ENCODE measurements at regions not wholly inside any gene's neighbourhood (a gene's known extent, or its start where the extent isn't known, plus 50 kb on each side); places are given as distances from the start of the nearest gene placed in this dataset.

DNA sequence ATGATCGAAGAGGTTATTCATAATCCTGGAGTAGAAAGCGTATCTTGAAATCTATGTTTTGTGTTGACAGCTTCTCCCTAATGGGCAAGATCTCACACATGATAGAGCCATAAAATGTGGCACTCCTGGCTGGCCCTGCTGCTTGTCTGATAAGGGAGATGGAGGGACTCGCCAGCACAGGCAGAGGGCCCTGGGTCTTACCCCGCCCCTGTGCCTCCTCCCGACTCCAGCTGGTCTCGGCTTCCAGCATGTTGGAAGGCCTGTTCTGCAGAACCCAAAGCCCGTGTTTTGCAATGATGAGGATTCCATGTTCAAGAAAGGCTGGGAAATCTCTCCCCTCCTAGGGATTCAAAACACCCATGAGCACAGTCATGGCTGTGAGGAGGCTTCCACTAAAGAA is 106.7 kb upstream of the SDK2 start:
- POLR2A ChIA-PET = no interaction called here
- DNase-seq (ENCODE audit: low read depth, low spot score) = no peak
- CTCF ChIA-PET = no interaction called here

DNA sequence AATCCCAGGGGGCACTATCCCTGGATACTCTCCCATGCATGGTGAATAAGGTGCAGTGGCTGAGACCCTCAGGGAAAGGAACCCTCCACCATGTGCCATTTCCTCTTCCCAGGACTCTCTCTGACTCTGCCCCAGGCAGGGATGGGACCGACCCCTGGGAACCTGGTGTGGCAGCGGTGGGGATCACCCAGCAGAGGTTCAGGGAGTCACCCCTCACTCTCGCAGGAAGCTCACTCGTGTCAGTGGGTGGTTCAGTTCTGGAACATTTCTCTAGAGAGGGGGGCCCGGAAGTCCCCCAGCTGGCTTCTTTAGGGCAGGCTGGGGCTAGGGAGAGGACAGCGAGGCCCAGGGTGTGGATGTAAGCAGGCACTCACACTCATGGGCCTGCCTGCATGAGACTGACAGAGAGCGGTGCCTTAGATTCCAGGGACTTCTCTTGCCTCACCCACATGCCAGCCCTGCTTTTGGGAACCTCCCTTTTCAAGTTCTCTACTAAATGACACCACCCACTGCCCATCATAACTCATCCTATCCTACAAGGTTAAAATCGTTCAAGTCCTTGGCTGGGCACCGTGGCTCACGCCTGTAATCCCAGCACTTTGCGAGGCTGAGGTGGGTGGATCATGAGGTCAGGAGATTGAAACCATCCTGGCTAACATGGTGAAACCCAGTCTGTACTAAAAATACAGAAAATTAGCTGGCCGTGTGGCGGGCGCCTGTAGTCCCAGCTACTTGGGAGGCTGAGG is 109.7 kb upstream of the SDK2 start:
- ChIA-PET CTCF (no interaction called here), POLR2A (no interaction called here)
- TF ChIP-seq, protein P1, sequence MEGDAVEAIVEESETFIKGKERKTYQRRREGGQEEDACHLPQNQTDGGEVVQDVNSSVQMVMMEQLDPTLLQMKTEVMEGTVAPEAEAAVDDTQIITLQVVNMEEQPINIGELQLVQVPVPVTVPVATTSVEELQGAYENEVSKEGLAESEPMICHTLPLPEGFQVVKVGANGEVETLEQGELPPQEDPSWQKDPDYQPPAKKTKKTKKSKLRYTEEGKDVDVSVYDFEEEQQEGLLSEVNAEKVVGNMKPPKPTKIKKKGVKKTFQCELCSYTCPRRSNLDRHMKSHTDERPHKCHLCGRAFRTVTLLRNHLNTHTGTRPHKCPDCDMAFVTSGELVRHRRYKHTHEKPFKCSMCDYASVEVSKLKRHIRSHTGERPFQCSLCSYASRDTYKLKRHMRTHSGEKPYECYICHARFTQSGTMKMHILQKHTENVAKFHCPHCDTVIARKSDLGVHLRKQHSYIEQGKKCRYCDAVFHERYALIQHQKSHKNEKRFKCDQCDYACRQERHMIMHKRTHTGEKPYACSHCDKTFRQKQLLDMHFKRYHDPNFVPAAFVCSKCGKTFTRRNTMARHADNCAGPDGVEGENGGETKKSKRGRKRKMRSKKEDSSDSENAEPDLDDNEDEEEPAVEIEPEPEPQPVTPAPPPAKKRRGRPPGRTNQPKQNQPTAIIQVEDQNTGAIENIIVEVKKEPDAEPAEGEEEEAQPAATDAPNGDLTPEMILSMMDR (IDR thresholded peaks at IDR 0.05; ENCODE audit: insufficient read depth, low read length, missing control alignments) = no peak
- no peak for DNase-seq (ENCODE audit: low read depth, low spot score)
- no peak overlapping the region for H3K4me3 ChIP-seq (ENCODE audit: low read depth, low read length)

More for the DNA sequence above, 106.7 kb upstream of the SDK2 start:
- TF ChIP-seq, protein P1 (IDR thresholded peaks at IDR 0.05; ENCODE audit: insufficient read depth, low read length, missing control alignments) = no peak
- no peak overlapping the region for H3K4me3 ChIP-seq (ENCODE audit: low read depth, low read length)

DNA sequence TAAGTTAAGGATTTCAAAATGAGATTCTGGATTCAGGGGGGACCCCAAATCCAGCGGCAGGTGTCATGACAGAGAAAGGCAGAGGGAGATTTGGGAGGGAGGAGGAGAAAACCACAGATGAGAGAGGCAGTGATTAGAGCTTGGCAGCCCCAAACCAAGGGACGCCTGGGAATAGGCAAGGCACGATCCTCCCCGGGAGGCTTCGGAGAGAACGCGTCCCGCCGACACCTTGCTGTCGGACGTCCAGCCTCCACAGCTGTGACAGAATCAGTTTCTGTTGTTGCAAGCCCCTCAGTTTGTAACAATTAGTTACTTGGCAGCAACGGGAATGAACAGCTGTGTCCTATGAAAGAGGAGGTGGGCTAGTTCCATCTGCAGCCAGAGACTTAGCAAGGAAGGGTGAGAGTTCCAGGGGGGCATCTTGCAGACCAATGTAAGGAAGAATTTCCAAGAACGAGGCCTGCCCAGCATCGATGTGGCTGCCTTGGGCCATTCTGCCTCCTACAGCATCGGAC is 110.7 kb upstream of the SDK2 start:
- no peak for DNase-seq (ENCODE audit: low read depth, low spot score)
- POLR2A ChIA-PET = no interaction called here
- TF ChIP-seq, protein P1 (IDR thresholded peaks at IDR 0.05; ENCODE audit: insufficient read depth, low read length, missing control alignments) = no peak
- CTCF ChIA-PET = no interaction called here
- H3K4me3 ChIP-seq (ENCODE audit: low read depth, low read length) = no peak overlapping the region

DNA sequence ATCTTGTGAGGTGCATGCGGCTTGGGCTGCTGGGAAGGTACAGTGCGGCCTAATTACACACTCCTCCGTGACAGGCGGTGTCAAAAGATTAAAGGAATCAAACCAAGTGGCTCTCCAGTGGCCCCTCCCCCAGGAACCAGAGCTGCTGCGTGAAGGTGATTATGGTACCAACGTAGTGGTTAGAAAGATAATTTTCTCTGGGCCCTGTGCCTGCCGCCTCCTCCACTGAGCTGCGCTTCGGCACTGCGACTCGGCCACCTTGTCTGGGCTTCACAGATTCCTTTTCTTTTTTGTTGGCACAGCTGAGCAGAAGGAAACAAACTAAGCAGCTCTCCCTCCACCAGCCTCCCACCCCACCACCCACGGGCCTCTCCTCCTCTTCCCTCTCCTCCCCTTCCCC is 113.2 kb upstream of the SDK2 start:
- no peak for DNase-seq (ENCODE audit: low read depth, low spot score)
- ChIA-PET CTCF (no interaction called here), POLR2A (no interaction called here)
- no peak overlapping the region for H3K4me3 ChIP-seq (ENCODE audit: low read depth, low read length)
- TF ChIP-seq, protein P1 (IDR thresholded peaks at IDR 0.05; ENCODE audit: insufficient read depth, low read length, missing control alignments) = no peak

DNA sequence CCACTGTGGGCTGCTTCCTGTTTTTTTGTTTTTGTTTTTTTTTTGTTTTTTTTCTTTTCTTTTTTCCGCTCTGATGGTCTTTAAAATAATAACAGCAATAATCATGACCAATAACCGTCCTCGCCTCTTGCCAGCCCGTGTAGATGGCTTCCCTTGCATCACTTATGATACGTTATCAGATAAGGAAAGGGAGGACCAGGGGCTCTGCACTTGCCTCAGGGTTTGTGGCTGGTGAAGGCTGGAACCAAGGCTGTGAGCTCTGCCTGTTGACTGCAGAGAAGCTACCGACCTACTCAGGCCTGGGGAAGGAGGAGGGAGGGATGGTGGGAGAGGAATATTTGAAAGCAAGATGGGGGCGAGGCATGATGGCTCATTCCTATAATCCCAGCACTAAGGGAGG is 114.0 kb upstream of the SDK2 start:
- DNase-seq (ENCODE audit: low read depth, low spot score) = no peak
- POLR2A ChIA-PET = no interaction called here
- CTCF ChIA-PET = no interaction called here
- H3K4me3 ChIP-seq (ENCODE audit: low read depth, low read length) = no peak overlapping the region
- TF ChIP-seq, protein P1 (IDR thresholded peaks at IDR 0.05; ENCODE audit: insufficient read depth, low read length, missing control alignments) = no peak

DNA sequence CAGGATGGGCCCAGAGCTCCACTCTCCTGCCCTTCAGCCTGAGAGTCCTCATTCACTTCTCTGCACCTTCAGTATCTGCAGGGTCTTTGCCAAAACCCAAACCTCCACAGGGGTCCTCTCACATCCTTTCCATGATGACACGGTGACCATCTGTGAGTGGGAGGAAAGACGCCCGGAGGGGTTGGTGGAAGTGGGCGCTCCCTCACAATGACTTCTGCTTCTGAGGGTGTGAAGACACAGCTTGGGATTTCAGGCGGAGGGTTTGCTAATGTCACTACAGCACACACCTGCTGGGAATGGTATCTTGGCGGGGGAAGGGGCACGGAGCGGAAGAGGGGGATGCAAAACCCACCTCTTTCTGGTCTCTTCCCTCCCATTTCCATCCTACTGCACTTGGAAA is 115.1 kb upstream of the SDK2 start:
- POLR2A ChIA-PET = no interaction called here
- DNase-seq (ENCODE audit: low read depth, low spot score) = no peak

More for the DNA sequence above, 115.1 kb upstream of the SDK2 start:
- no peak overlapping the region for H3K4me3 ChIP-seq (ENCODE audit: low read depth, low read length)
- TF ChIP-seq, protein P1 (IDR thresholded peaks at IDR 0.05; ENCODE audit: insufficient read depth, low read length, missing control alignments) = no peak
- CTCF ChIA-PET = no interaction called here

Data from AG04449 (cell line).